Epithelial cell of prostate (primary cell): ENCODE measurements at regions not wholly inside any gene's neighbourhood (a gene's known extent, or its start where the extent isn't known, plus 50 kb on each side); places are given as distances from the start of the nearest gene placed in this dataset.
"Not testable (repeated sequence)": the region's sequence is repeated elsewhere in the genome, so short reads cannot be mapped to it uniquely, and the experiment has no call there.

ENCODE experiments used
- DNase-seq: peaks from one replicate; pipeline ENCODE4 v3.0.0-alpha.2; 2011; ENCODE audit warnings: low read depth, low spot score
- H3K27ac ChIP-seq: fragments of 450-650 bp; 2 replicates; pipeline ENCODE4 v1.5.1; 2017; ENCODE audit warnings: mild to moderate bottlenecking

DNA sequence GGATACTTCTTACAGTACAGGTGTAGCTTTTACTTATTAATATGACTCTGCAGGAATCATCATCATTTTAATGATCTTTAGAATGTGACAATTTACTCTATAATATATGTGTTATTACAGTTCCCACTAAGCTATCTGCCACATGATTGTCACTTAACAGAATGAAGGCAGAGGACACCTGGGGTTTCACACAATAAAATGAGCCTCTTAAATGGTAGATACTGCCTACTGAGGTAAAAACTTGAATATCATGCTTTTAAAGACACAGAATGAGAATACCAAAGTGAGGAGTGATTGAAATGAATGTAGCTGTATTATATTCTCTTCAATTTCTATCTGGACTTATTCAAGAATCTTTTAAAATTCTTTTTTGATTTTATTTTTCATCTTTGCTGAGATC, 1255.3 kb upstream of the LRRN3 start:
- H3K27ac ChIP-seq, result no peak overlapping the region
- DNase-seq, result no peak

DNA sequence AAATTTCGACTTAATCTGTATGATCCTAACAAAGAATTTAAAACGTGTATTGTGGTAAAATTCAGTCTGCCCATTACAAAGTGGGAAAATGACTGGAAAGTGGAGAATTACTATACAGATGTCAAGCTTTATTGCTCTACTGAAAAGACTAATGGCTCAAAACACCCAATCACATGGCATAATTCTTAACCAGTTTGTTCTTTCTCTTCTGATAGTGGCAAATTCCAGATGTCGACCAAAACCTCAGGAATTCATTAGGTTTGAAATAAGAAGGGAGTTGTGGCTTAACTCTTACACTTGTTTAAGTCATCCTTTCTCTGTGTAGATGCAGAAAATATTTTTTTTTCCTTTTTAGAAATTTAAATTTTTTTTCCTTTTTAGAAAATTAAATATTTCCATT, 1254.9 kb upstream of the LRRN3 start:
- no peak for DNase-seq
- H3K27ac ChIP-seq, result no peak overlapping the region

DNA sequence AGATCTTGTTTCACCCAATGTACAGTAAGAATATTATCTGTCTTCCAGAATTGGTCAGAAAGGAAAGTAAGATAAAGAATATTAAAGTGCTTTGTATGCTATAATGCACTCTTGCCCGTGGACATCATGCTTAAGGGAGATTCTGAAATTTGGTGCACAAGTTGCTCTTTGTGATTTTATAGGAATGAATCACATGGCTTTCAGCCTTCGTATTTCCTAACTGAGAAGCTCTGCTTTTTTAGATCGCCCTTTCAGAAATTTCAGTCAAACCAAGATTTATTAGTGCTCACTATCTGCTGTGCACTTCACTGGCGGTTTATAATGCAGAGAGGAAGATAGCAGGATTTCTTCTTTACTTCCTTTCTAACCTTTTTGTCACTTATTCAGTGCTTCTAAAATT, 1248.5 kb upstream of the LRRN3 start:
- DNase-seq, result no peak
- H3K27ac ChIP-seq, result no peak overlapping the region

DNA sequence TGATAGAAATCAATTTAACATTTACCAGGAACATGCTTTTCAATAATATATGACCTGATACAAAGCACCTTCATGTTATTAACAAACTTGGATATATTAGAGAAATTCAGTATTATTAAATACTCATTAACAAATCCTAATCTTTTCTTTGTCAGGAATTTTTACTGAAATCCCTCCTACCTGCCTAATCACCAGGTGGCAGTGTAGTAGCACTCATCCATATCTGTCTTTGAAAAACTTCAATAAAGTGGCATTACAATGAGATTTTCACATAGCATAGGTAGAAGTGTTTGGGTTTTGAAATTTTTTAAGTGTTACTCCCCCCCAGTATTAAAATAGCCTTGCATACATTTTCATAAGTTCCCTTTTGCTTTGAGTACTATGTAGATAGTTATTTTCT, 1246.6 kb upstream of the LRRN3 start:
- H3K27ac ChIP-seq, result no peak overlapping the region
- DNase-seq, result no peak

DNA sequence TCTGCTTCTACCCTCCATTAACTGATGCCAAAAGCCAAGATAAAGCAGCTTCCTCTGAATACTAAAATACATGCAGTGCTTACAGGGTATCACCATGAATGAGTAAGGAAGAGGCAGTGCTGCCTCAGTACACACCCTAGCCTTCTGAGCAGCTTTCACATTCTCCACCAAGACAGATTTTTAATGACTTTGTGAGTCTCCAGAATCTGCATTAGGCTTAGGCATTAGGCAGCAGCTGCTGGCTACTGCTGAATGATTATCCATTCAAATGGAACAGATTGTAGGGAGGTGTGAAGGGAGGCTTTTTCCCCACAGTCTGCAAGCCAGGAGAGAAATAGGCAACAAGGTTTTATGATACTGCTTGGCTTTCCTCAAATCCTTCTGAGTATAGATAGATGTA, 1226.7 kb upstream of the LRRN3 start:
- DNase-seq, result no peak
- H3K27ac ChIP-seq, result no peak overlapping the region

DNA sequence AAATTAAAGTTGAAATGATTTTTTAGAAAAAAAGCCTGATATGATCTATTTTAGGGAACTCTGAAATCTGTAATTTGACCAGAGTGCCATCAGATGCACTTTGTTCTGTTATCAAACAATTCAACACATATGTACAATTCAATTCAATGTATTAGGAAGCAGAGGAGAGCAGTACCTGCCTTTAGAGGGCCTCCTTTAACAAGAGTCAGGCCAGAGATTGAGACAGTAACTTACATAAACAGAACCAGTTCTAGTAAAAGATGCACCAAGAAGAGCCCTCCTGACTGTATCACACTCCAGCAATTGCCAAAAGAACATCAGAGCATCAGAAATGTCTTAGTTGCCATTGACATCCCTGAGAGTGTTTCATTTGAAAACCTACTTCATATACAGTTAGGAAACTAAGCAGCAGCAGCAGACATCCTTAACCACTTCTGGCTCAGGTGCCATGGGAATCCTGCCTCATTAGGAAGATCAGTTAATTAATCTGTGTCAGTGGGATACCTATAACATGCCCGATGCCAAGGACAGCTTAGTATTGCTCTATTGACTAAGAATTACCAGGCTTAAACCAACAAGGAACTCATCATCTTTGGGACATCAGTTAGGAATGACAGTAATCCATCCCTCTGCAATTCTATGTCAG, 1222.6 kb upstream of the LRRN3 start:
- H3K27ac ChIP-seq, result no peak overlapping the region
- no peak for DNase-seq

DNA sequence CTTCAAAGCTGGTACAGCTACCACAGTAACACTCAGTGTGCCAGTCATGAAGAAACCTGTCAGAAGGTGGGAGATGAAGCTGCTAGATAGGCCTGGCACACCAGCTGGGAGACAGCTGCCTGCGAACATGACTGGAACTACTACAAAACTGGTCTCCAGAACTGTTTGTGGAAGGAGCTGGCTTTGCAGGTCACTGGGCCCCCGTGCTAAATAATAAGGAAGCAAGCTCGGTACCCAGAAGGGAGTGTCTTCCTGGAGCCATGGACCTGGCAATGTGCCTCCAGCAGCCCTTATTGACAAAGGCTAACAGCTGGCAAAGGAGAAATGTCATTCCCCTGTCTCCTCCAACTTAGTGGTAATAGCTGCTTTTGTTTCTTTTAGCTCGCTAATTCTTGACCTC, 1217.6 kb upstream of the LRRN3 start:
- DNase-seq, result no peak
- H3K27ac ChIP-seq, result no peak overlapping the region

DNA sequence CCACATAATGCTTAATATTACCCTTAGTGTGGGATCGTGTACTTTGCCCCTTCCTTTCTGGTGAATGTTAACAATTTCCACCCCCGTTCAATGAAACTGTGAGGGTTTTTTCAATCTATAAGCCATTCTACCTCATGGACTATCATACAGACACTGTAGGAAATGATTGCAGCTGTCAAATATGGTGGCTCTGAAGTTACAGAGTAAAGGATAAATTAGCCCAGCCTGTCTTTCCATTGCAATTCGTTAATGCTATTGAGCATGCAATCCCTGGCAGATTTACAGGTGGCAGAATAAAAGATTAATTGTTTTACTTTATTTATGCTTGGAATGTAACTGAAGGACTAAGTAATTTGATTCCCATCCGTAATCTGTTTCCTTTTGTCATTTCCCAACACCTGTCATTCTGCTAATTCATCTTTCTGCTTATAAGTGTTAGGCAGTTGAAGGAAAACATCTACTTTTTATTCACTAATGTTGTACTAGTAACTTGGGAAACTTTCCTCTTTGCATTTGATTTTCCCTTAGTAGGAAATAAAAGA, 1211.6 kb upstream of the LRRN3 start:
- DNase-seq, result no peak
- H3K27ac ChIP-seq, result no peak overlapping the region

DNA sequence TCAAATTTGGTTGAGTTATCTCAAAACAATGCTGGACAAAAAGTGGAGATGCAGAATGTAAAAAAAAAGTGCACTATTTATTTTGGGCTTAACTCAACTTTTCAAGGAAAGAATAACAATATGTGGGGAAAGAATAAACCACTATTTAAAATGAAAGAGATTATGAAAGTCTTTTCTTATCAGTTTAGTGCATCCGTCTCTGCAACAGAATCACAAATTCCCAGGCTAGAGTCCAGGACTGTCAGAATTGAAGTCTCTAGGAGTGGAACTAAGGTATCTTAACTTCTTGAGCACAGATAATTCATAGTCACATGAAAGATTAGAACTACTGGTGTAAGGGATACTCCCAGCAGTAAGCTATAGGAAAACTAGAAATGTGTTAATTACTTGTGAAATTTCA, 1200.3 kb upstream of the LRRN3 start:
- DNase-seq, result no peak

DNA sequence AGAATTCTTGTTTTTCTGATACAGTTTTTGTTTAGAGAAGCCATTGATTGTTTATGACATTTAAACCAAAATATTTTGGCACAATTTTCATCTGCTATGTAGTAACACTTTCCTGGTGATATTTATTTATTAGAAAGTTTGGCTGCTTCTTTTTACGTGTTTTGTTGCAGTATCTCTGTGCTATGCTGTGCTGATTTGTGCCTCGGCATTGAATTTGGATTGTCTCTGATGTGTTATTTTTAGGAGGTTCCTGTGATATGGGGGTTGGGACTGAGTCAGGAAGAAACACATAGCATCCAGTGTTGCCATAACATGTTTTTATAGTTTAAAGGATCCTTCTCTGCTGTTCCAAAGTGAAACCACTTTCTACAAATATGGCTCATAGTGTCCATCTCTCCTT, 1197.7 kb upstream of the LRRN3 start:
- no peak for DNase-seq
- H3K27ac ChIP-seq, result no peak overlapping the region

More for the DNA sequence above, 1200.3 kb upstream of the LRRN3 start:
- no peak overlapping the region for H3K27ac ChIP-seq

DNA sequence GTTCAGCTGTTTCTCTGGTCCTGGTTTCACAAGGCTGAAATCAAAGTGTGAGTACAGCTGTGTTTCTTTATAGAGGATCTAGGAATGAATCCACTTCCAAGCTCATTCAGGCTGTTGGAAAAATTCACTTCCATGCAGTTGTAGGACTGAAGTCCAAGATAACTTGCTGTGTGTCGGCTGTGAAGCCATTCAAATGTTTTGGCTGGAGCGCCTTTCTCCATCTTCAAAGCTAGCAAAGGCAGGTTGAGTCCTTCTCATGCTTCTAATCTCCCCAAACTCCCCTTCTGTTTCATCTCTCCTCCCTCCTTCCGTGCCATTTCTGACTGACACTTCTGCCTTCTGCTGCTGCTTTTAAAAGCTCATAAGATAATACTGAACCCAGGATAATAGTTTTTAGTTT, 1195.4 kb upstream of the LRRN3 start:
- H3K27ac ChIP-seq, result no peak overlapping the region
- no peak for DNase-seq

DNA sequence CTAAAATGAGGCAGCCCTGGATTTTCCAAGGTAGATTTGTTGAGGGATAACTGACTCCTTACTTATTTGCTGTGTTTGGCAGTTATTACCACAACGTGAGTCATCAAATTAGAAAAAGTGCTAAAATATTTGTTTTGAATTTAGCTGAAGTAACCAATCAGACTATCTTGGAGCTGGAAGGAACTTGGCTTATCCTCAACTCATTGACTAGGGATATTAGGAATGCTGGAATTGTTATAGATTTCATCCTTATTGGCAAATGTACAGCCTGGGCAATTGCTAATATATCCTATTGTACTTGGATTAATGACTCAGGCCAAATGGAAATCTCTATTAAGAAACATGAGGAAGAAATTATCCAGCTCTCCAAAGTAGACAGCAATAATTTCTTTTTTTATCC, 1189.0 kb upstream of the LRRN3 start:
- DNase-seq, result no peak
- no peak overlapping the region for H3K27ac ChIP-seq

DNA sequence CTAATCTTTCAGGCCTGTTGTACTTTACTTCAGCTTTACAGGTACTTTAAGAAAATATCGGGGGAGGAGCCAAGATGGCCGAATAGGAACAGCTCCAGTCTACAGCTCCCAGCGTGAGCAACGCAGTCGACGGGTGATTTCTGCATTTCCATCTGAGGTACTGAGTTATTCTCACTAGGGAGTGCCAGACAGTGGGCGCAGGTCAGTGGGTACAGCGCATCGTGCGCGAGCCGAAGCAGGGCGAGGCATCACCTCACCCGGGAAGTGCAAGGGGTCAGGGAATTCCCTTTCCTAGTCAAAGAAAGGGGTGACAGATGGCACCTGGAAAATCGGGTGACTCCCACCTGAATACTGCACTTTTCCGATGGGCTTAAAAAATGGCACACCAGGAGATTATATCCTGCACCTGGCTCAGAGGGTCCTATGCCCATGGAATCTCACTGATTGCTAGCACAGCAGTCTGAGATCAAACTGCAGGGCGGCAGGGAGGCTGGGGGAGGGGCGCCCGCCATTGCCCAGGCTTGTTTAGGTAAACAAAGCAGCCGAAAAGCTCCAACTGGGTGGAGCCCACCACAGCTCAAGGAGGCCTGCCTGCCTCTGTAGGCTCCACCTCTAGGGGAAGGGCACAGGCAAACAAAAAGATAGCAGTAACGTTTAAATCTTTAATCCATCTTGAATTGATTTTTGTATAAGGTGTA, 1185.4 kb upstream of the LRRN3 start:
- not testable (repeated sequence) for DNase-seq, H3K27ac ChIP-seq

DNA sequence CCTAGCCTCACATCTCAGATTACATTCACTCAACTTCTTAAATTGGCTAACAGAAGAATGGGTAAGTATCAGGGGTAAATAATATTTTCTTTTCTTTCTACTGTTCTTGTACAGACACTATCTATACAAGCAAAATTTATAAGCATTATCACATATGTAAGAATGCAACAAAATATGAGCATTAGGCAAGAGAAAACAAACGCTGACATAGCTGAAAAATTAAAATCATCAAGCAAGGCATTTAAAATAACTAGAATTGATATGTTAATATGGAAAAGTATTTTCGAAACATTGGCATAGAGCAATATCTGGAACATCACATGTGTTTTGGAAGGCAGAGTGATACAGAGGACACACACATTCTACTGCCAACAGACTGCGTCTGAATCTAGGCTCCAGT, 1175.3 kb upstream of the LRRN3 start:
- DNase-seq, result no peak
- H3K27ac ChIP-seq, result no peak overlapping the region

DNA sequence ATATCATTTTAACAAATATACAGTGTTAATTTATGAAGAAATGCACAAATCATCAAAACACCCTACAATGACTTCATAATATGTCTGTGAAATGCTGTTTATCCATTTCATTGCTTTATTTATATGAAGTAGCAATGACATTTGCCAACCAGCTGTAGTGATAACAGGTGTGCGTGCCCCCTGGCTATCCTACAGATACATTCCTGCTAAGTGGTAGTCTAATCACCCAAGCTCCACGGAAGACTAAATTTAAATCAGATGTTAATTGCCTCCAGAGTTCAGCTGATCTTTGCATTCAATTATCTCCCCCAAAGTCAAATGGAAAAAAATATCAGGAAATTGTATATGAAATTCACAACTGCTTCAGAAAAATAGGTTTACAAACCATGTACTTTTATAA, 1164.2 kb upstream of the LRRN3 start:
- H3K27ac ChIP-seq, result no peak overlapping the region
- DNase-seq, result no peak

DNA sequence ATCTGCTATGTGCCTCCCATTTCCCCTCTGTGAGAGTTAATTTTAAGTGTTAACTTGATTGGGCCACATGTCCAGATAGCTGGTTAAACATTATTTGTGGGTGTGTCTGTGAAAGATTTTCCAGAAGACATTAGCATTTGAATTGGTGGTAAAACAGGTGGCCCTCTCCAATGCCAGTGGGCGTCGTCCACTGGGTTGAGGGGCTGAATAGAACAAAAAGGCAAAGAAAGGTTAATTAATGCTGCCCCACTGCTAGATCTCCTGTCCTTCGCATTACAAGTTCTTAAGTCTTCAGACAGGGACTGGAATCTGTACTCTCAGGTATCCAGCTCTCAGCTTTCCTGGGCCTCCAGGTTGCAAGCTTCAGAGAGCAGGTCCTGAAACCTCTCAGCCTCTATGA, 1160.9 kb upstream of the LRRN3 start:
- DNase-seq, result no peak
- no peak overlapping the region for H3K27ac ChIP-seq

DNA sequence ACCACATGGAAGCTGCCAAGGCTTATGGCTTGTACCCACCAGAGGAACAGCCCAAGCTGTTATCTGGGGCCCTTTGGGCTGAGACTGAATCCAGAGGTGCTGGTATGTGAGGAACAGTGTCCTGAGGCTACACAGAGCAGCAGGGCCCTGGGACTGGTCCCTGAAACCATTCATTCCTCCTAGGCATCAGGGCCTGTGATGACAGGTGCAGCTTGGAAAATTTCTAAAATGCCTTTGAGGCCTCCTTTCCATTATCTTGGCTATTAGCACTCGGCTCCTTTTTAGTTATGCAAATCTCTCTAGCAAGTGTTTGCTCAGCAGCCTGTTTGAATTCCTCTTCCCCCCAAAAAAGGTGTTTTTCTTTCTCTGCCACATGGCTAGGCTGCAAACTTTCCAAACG, 1151.7 kb upstream of the LRRN3 start:
- H3K27ac ChIP-seq, result no peak overlapping the region
- no peak for DNase-seq

DNA sequence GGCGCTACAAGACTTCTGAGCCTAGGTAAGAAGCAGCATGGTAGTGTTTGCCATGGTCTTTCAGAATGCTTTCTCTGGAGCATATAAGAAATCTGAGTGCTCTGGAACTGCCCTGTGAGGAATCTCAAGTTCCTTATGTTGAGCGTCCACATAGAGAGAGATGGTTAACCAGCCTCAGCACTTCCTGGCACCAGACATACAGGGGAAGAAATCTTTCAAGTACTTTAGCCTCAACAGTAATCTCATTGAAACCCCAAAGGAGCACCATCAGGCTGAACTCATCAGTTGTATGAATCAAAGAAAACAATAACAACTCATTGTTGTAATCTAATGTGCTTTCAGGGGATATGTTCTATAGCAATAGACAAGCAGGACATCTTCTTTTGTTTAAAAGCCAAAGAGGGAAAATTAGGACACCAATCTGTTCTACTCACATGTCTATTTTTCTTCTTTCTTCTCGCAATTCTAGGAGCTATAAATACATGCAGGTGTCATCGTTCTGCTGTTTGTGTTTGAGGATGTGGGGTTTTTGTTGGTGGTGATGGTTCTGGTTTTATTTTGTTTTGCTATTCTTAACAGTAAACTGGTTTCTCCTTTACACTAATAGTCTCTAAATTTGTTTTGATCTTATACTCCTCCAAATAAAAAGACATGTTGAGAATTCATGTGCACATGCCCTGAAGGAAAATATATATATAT, 1145.0 kb upstream of the LRRN3 start:
- DNase-seq, result no peak
- no peak overlapping the region for H3K27ac ChIP-seq

DNA sequence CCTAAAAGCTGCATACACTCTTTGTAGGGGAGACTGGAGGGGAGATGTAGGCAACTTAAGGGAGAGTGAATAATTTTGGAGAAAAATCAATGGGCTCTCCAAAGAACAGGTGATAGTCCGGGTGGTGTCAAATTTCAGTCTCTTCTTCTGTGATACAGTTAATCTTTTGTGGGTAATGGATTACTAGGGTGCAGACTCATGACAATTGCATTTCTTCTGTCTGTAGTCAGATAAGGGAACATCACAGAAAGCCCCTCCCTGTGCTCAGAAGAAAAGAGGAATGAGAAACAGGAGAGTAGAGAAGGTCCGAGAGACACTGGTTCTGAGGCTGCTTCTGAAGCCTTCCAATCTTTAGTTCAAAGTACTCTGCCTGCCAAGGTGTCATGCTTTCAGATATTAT, 1140.7 kb upstream of the LRRN3 start:
- H3K27ac ChIP-seq, result no peak overlapping the region
- DNase-seq, result no peak

DNA sequence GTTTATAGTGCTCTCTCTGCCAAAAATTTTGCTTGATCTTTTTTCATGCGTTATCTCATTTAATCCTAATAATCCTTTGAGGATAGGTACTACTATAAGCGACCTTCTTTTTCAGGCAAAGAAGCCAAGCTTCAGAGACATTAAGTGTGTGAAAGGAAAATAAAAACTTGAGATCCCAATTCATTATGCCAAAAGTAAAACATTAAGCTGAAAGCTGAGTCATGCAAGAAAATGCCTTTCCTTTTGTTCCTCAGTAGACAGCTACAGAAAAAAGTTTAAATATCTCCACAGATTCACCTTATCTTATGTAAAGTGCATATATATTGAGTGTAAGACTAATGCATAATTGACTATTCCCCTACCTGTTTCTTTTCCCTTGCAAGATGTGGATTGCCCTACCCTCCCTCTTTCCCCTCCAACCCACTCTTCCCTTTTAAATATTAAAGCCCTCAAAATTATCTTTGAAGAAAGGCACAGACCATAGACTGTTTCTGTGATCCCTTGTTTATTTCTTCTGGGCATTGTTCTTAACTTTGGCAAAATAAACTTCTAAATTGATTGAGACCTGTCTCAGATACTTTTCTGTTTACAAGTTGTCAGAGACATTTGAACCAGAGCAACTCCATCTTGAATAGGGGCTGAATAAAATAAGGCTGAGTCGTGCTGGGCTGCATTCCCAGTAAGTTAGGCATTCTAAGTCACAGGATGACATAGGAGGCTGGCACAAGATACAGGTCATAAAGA, 1139.9 kb upstream of the LRRN3 start:
- H3K27ac ChIP-seq, result no peak overlapping the region
- no peak for DNase-seq

DNA sequence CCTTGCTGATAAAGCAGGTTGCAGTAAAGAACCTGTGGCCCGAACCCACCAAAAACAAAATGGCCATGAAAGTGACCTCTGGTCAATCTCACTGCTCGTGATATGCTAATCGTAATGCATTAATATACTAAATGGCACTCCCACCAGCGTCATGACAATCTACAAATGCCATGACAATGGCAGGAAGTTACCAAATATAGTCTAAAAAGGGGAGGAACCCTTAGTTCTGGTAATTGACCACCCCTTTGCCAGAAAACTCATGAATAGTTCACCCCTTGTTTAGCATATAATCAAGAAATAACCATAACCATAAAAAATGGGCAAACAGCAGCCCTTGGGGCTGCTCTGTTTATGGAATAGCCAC, 1139.4 kb upstream of the LRRN3 start:
- DNase-seq, result no peak
- no peak overlapping the region for H3K27ac ChIP-seq
